ENCODE measurements at regions not wholly inside any gene's neighbourhood (a gene's known extent, or its start where the extent isn't known, plus 50 kb on each side); places are given as distances from the start of the nearest gene placed in this dataset.
A peak's percentile ranks its signal among the peaks of the same experiment; 100 is the strongest.

- H3K27ac ChIP-seq (ENCODE audit: low read length), result no peak overlapping the region
- H3K4me1 ChIP-seq (ENCODE audit: low read length), result no peaks in the 10 kb centered on the region
- no peaks in the 10 kb centered on the region for H4K20me1 ChIP-seq (ENCODE audit: insufficient read depth, low read depth, low read length)
- no peaks in the 10 kb centered on the region for H3K36me3 ChIP-seq (ENCODE audit: insufficient read depth, low read length)
- no peaks in the 10 kb centered on the region for H3K9me3 ChIP-seq (ENCODE audit: low read length)
- no peaks in the 10 kb centered on the region; the same call in 1 of the 2 replicates for H3K27me3 ChIP-seq (ENCODE audit: low read length)
- no peak for DNase-seq
- no peak overlapping the region for H3K4me2 ChIP-seq (ENCODE audit: low read depth, low read length, poor library complexity, severe bottlenecking)
- no peak overlapping the region for H3K4me3 ChIP-seq (ENCODE audit: low read length)
- H2AFZ ChIP-seq (ENCODE audit: low read length), result no peak overlapping the region
- H3K9me2 ChIP-seq (replicated peaks; ENCODE audit: insufficient read depth, low read length), result no peaks in the 10 kb centered on the region
- H3K9ac ChIP-seq (ENCODE audit: low read length), result no peak overlapping the region
- H3K79me2 ChIP-seq (ENCODE audit: low read length), result no peaks in the 10 kb centered on the region
These were observed 237.5 kb upstream of the CHAC2 start for GRCh38 chr2:53530126-53530525.

DNA sequence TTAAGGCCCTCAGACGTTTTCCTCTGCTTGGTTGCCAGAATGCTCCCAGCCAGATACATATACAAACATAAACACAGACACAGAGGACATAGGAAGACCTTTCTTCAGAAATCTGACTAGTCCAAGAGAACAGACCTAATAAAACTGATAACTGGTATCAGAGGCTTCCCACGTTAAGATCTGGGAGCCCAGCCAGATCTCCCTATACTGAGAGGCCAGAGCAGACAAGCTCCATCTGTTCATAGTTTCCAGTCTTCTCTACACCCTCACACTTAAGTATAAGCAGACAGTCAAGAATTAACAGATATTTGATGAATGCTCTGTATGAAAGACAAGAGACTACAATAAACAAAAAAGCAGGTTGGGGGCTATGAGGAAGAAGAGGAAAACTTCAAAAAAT is 240.5 kb upstream of the CHAC2 start:
- H4K20me1 ChIP-seq (ENCODE audit: insufficient read depth, low read depth, low read length), result no peaks in the 10 kb centered on the region
- no peak for DNase-seq
- no peaks in the 10 kb centered on the region for H3K9me2 ChIP-seq (replicated peaks; ENCODE audit: insufficient read depth, low read length)
- H2AFZ ChIP-seq (ENCODE audit: low read length), result no peak overlapping the region
- no peaks in the 10 kb centered on the region for H3K36me3 ChIP-seq (ENCODE audit: insufficient read depth, low read length)
- no peaks in the 10 kb centered on the region for H3K9me3 ChIP-seq (ENCODE audit: low read length)
- no peaks in the 10 kb centered on the region for H3K4me1 ChIP-seq (ENCODE audit: low read length)
- H3K4me3 ChIP-seq (ENCODE audit: low read length), result no peak overlapping the region
- no peak overlapping the region for H3K9ac ChIP-seq (ENCODE audit: low read length)
- no peaks in the 10 kb centered on the region for H3K79me2 ChIP-seq (ENCODE audit: low read length)
- no peak overlapping the region for H3K27ac ChIP-seq (ENCODE audit: low read length)
- H3K4me2 ChIP-seq (ENCODE audit: low read depth, low read length, poor library complexity, severe bottlenecking), result no peak overlapping the region
- no peaks in the 10 kb centered on the region; the same call in 1 of the 2 replicates for H3K27me3 ChIP-seq (ENCODE audit: low read length)

DNA sequence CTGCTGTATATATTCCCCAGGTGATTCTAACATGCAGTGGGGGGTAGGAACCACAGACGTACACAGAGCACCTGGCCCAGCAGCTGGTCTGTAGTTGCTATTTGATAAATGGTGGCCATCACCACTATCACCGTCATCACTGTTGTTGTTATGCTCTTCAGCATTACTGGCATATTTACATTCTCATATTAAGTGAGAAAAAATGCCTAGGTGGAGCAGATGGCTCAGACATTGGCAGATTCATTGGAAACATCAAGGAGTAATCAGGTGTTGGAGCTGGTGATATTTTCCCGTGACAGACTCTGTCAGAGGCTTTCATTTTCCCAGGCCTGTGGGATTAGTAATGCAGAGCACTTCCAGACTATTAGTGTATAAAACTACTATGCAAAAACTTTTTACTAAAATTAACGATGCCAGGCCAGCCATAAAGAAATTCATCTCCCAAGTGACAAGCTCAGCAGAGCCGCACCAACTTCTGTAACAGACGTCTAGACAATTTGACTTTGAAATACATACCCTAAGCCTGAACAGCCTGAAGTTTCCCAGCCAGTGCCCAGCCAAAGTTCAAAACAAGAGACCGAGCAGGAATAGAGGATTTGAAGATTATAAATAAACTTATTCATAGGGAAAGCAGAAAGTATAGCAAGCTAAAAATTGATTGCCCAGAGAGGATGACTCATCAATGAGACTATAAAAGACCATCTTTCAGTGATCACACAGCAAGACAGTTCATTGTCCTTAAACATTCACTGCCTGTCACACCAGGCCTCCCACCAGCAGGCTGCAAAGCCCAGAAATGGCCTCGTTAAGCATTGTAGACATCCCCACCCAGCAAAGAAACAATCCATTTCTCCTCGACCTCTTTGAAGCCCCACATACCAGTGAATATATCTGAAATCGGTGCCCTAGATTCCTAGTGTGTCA is 247.4 kb upstream of the CHAC2 start:
- Histone ChIP-seq H3K9me3 (ENCODE audit: low read length) (no peaks in the 10 kb centered on the region), H3K9me2 (replicated peaks; ENCODE audit: insufficient read depth, low read length) (no peaks in the 10 kb centered on the region), H3K4me1 (ENCODE audit: low read length) (peaks cover 22% of the 10 kb centered on the region), H3K9ac (ENCODE audit: low read length) (peak overlapping the region; percentile 16; the same call in 1 of the 2 replicates), H3K79me2 (ENCODE audit: low read length) (no peaks in the 10 kb centered on the region), H3K27me3 (ENCODE audit: low read length) (no peaks in the 10 kb centered on the region), H3K36me3 (ENCODE audit: insufficient read depth, low read length) (no peaks in the 10 kb centered on the region), H3K4me2 (ENCODE audit: low read depth, low read length, poor library complexity, severe bottlenecking) (peak overlapping the region; percentile 66), H3K27ac (ENCODE audit: low read length) (peak overlapping the region; percentile 32; the same call in 1 of the 2 replicates), H2AFZ (ENCODE audit: low read length) (0 out of 2 replicates have a peak overlapping the region, but pooled peaks have one; percentile 35), H3K4me3 (ENCODE audit: low read length) (peak overlapping the region; percentile 38), H4K20me1 (ENCODE audit: insufficient read depth, low read depth, low read length) (no peaks in the 10 kb centered on the region)
- DNase-seq, result peak; percentile 54

DNA sequence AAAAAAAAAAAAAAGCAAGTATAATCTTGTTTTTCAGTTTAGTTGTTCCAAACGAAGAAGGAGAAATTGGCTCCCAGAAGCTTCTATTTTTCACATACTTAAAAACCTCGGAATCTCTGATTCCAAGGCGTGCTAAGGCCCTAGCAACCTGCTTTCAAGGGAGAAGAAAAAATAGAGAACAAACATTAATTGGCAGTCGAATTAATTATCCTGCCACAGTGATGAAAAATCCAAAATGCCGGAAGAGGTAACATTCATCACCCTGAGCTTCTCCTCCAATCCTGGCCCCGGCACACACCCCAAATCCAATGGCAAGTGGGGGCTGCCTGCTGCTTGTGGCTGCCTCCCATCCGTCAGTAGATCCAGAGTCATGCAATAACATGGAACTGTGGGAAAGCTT is 250.2 kb upstream of the CHAC2 start:
- DNase-seq, result no peak
- Histone ChIP-seq H2AFZ (ENCODE audit: low read length) (no peak overlapping the region), H3K27ac (ENCODE audit: low read length) (no peak overlapping the region), H3K27me3 (ENCODE audit: low read length) (no peaks in the 10 kb centered on the region), H4K20me1 (ENCODE audit: insufficient read depth, low read depth, low read length) (no peaks in the 10 kb centered on the region), H3K4me3 (ENCODE audit: low read length) (no peak overlapping the region), H3K9ac (ENCODE audit: low read length) (no peak overlapping the region), H3K36me3 (ENCODE audit: insufficient read depth, low read length) (no peaks in the 10 kb centered on the region), H3K9me2 (replicated peaks; ENCODE audit: insufficient read depth, low read length) (no peaks in the 10 kb centered on the region), H3K4me1 (ENCODE audit: low read length) (peaks cover 22% of the 10 kb centered on the region), H3K79me2 (ENCODE audit: low read length) (no peaks in the 10 kb centered on the region), H3K4me2 (ENCODE audit: low read depth, low read length, poor library complexity, severe bottlenecking) (no peak overlapping the region), H3K9me3 (ENCODE audit: low read length) (no peaks in the 10 kb centered on the region)

- no peak overlapping the region for H3K4me3 ChIP-seq (ENCODE audit: low read length)
- no peak overlapping the region for H3K27ac ChIP-seq (ENCODE audit: low read length)
- no peaks in the 10 kb centered on the region for H3K9me2 ChIP-seq (replicated peaks; ENCODE audit: insufficient read depth, low read length)
- H3K27me3 ChIP-seq (ENCODE audit: low read length), result no peaks in the 10 kb centered on the region
- no peaks in the 10 kb centered on the region for H4K20me1 ChIP-seq (ENCODE audit: insufficient read depth, low read depth, low read length)
- H3K9me3 ChIP-seq (ENCODE audit: low read length), result no peaks in the 10 kb centered on the region
- H3K36me3 ChIP-seq (ENCODE audit: insufficient read depth, low read length), result no peaks in the 10 kb centered on the region
- no peak for DNase-seq
- H3K9ac ChIP-seq (ENCODE audit: low read length), result no peak overlapping the region
- H2AFZ ChIP-seq (ENCODE audit: low read length), result no peak overlapping the region
- peaks cover 22% of the 10 kb centered on the region for H3K4me1 ChIP-seq (ENCODE audit: low read length)
- H3K79me2 ChIP-seq (ENCODE audit: low read length), result no peaks in the 10 kb centered on the region
- no peak overlapping the region for H3K4me2 ChIP-seq (ENCODE audit: low read depth, low read length, poor library complexity, severe bottlenecking)
These were observed 251.0 kb upstream of the CHAC2 start for GRCh38 chr2:53516650-53517049.

DNA sequence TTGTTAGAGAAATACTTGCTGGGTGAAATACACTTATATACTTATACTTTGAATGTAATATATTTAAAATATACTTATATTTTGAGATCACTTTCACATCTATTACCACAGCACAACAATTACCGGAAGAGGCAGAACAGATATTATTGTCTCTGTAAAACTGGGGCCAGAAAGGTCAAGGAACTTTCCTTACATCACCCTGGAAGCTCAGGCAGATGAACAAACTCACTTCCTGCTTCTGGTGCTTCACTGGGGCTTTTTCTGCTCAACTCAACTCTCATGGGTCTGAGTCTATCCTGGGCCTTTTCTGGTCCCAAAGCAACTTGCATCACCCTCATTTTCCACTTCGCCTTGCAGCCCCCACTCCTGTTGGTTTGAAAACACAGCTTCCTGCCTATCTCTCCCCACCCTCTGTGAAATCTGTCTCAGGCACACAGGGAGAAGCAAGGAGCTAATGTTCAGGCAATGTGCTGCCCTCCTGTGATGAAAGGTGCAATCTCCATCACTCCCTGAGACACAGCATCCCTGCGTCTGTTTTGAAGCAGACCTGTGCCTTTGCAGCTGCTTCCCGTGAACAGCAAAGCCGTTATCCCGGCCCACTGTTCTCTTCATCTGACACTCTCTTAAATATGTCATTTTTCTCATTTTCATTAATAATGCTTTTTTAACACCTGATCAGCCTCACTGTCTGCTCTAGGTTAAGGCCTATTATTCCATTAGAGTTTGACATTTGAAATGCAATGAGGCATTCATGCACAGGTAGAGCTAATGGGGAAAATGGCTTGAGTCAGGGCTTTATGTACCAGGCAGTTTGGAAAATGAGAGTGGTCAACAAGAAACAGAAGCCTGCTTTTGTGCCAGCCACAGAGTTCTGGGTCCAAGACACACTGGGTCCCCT is 251.9 kb upstream of the CHAC2 start:
- H3K79me2 ChIP-seq (ENCODE audit: low read length), result no peaks in the 10 kb centered on the region
- H3K36me3 ChIP-seq (ENCODE audit: insufficient read depth, low read length), result no peaks in the 10 kb centered on the region
- H2AFZ ChIP-seq (ENCODE audit: low read length), result peak overlapping the region; percentile 88
- DNase-seq, result peak; percentile 49
- no peaks in the 10 kb centered on the region for H3K27me3 ChIP-seq (ENCODE audit: low read length)
- H4K20me1 ChIP-seq (ENCODE audit: insufficient read depth, low read depth, low read length), result no peaks in the 10 kb centered on the region
- H3K9ac ChIP-seq (ENCODE audit: low read length), result no peak overlapping the region
- no peak overlapping the region for H3K27ac ChIP-seq (ENCODE audit: low read length)
- no peak overlapping the region for H3K4me3 ChIP-seq (ENCODE audit: low read length)
- H3K9me2 ChIP-seq (replicated peaks; ENCODE audit: insufficient read depth, low read length), result no peaks in the 10 kb centered on the region
- peaks cover 18% of the 10 kb centered on the region for H3K4me1 ChIP-seq (ENCODE audit: low read length)
- no peak overlapping the region for H3K4me2 ChIP-seq (ENCODE audit: low read depth, low read length, poor library complexity, severe bottlenecking)
- H3K9me3 ChIP-seq (ENCODE audit: low read length), result no peaks in the 10 kb centered on the region

- no peaks in the 10 kb centered on the region for H3K9me2 ChIP-seq (replicated peaks; ENCODE audit: insufficient read depth, low read length)
- H3K4me2 ChIP-seq (ENCODE audit: low read depth, low read length, poor library complexity, severe bottlenecking), result no peak overlapping the region
- H4K20me1 ChIP-seq (ENCODE audit: insufficient read depth, low read depth, low read length), result no peaks in the 10 kb centered on the region
- H3K79me2 ChIP-seq (ENCODE audit: low read length), result no peaks in the 10 kb centered on the region
- no peak overlapping the region for H3K4me3 ChIP-seq (ENCODE audit: low read length)
- H3K36me3 ChIP-seq (ENCODE audit: insufficient read depth, low read length), result no peaks in the 10 kb centered on the region
- H3K9me3 ChIP-seq (ENCODE audit: low read length), result no peaks in the 10 kb centered on the region
- H3K27me3 ChIP-seq (ENCODE audit: low read length), result no peaks in the 10 kb centered on the region
- peaks cover 4% of the 10 kb centered on the region; the same call in 1 of the 2 replicates for H3K4me1 ChIP-seq (ENCODE audit: low read length)
- no peak overlapping the region for H3K9ac ChIP-seq (ENCODE audit: low read length)
- DNase-seq, result no peak
- no peak overlapping the region for H2AFZ ChIP-seq (ENCODE audit: low read length)
- H3K27ac ChIP-seq (ENCODE audit: low read length), result no peak overlapping the region
These were observed 254.4 kb upstream of the CHAC2 start for GRCh38 chr2:53513167-53513666.

Measured in Karpas-422 (cell line).